NCI-H446 (cell line): ENCODE measurements at regions not wholly inside any gene's neighbourhood (a gene's known extent, or its start where the extent isn't known, plus 50 kb on each side); places are given as distances from the start of the nearest gene placed in this dataset.
A peak's percentile ranks its signal among the peaks of the same experiment; 100 is the strongest.
"Not testable (repeated sequence)": the region's sequence is repeated elsewhere in the genome, so short reads cannot be mapped to it uniquely, and the experiment has no call there.

ENCODE experiments used
- DNase-seq, 2 experiments: peaks; one replicate each; lab custom pipeline; 2025; lab: John Stamatoyannopoulos, UW

DNA sequence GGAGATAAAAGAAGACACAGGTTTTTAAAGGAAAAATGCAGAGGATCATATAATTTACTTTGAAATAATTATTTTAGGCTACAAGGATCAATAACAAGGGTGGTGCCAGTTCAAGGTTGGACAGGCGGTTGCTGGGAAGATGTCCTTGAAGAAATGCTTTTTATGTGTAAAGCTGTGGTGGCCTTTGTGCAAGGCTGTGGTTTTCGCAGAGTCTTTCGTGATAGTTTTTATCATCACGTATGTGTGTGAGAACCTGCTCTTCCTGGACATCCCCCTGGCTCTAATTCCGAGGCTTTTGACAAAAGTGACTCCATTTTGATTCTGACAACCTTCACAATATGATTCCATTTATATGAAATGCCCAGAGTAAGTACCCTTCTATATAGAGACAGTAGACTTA is 85.8 kb upstream of the COG2 start:
- no peak for DNase-seq

DNA sequence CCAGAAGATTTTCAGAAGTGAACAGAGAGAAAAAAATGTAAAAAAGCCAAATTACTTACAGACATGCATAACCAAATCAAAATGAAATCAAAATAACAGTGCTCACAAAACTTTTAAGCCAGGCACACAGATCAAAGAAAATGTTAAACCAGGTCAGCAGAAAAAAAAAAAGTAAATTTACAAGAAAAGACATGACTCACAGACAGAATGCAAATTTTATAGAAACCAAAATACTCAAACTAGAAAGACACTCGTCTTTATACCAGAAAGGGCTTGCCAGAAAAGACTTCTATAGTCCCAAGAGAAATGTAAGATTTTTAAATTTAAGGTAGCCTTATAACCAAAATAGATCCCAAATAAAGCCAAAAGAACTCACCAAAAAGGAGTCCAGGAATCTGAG is 86.5 kb upstream of the COG2 start:
- no peak for DNase-seq

DNA sequence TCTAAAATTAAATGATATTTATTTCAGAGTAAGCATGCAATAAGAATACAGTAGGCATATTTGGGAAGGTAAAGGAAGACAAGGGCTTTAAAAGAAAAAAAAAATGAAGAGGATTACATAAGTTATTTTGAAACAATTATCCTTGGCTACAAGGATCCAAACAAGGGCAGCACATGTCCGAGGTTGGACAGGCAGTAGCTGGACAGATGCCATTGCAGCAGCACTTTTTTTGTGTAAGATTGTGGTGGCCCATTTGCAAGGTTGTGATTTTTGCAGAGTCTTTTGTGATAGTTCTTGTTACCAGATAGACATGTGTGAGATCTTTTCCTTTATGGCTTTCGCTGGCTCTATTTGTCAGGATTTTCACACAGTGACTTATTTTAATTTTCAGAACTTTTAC is 89.4 kb upstream of the COG2 start:
- DNase-seq = no peak

DNA sequence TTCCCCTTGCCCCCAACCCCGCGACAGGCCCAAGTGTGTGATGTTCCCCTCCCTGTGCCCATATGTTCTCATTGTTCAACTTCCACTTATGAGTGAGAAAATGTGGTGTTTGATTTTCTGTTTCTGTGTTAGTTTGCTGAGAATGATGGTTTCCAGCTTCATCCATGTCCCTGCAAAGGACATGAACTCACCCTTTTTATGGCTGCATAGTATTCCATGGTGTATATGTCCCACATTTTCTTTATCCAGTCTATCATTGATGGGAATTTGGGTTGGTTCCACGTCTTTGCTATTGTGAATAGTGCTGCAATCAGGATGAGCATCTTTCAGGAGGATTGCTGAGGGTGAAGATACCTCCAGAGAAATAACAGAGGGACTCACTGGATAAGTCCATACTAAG is 91.3 kb upstream of the COG2 start:
- DNase-seq = not testable (repeated sequence)

DNA sequence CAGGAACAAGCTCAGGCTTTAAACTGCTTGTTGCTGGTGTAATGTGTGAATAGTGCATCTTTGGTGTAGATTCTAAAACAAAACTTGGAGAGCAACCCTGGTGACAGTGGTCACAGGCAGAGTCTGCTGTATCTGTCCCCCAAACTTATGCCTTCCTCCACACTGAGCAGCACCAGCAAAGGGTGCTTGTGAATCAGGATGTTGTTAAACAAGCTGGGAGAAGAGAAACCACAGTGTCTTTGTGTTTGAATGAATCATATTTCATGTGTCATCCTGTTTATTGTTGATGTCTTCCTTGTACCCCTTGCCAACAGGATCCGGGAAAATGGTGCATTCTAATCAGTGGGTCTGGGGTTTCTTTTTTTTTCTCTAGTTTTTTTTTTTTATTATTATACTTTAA is 91.9 kb upstream of the COG2 start:
- no peak for DNase-seq

DNA sequence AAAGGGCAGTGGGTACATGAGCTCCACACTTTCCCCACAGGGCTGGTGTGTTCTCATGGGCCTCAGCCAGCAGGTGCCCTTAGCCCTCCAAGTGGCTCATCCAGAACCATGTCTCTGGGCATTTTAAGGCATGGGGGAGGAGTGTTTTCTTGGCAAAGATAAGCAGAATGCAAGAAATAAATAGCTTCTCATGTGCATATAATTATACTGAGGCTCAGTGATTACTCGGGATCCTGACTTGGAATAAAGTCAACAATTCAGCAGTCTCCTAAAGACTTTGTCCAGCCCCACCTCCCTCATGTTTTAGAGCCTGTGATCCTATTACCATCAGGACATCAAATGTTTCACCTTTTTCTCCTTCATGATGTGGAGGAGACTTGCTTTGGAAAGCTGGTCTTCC is 92.7 kb upstream of the COG2 start:
- peak in 1 of 2 experiments; percentile 24 for DNase-seq

DNA sequence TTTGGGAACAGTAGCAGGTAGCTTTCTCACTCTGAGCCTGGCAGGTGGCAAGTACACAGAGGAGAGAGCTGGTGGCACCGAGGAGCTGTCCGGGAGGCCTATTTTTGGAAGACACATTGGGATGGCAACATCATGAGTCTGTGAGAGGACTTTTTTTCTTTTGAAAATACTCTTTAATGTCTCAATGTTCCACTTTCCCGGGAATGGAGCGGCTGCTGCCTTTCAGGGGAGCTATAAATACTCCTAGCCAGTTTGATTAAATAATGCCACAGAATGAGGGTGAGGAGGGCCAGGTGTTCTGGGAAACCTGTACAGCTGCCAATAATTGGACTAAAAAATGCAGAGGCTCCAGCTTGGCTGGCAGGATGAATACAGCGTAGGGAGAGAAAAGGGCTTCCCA is 93.3 kb upstream of the COG2 start:
- no peak for DNase-seq

DNA sequence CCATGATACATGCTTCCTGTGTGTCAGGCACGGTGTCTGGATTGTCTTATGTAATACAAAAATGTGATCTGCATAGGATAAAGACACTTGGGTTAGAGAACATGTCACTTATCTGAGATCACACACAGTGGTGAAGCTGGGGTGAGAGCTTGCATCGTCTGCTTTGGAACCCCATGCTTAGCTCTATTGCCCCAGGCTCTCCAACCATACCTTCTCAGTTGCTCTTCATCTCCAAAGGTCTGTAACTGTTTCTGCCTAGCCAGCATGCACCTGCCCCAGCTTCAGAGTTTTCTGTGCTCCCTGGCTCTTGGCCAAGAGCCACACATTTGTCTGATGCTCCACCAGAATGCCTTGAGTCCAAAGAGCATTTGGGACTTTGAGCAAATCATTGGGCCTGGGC is 93.9 kb upstream of the COG2 start:
- peak in 1 of 2 experiments; percentile 13 for DNase-seq

DNA sequence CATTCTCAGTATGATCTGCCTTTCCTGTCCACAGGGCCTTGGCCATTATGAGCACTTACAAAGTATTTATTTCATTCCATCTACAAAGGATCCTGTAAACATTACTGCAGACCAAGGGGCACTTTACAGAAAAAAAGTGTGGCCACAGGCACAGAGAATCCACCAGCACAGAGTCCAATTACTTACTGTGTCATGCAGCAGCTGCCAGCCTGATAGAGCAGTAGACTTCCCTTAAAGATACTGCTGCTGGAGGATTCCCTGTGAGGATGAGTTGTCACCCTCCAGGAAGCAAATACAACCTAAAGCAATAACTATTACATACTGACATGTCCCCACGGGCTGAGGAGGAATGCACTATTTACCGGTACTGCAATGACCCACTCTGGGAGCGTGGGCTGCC is 97.1 kb upstream of the COG2 start:
- no peak for DNase-seq

DNA sequence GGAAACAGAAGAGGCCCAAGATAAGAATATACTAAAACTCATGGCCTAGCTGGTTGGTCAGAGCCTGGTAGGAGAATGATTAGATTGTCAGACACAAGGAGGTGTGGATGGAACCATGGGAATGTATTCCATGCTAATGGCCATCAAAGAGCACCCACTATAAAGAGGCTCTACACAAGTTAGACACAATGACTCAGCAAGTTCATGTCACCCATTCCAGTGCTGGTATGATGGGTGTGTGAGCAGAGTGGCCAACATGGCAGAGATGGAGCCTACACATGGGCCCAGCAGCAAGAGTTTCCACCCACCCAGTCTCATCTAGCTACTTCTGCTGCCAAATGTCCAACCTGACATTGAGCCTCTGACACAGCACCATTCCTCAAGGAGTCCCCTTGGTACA is 97.5 kb upstream of the COG2 start:
- no peak for DNase-seq

DNA sequence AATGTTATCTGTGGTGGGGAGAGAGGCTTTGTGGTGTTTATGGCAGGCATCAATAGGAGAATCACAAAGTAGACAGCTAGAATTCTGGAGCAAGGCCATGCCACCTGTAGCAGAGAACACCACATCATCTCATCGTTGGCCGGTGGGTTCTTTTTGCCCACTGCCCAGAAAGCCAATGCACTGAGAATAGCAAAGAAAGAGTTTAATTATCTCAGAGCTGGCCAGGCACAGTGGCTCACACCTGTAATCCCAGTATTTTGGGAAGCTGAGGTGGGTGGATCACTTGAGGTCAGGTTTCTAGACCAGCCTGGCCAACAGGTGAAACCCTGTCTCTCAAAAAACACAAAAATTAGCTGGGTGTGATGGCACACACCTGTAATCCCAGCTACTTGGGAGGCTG is 99.2 kb upstream of the COG2 start:
- DNase-seq = no peak

DNA sequence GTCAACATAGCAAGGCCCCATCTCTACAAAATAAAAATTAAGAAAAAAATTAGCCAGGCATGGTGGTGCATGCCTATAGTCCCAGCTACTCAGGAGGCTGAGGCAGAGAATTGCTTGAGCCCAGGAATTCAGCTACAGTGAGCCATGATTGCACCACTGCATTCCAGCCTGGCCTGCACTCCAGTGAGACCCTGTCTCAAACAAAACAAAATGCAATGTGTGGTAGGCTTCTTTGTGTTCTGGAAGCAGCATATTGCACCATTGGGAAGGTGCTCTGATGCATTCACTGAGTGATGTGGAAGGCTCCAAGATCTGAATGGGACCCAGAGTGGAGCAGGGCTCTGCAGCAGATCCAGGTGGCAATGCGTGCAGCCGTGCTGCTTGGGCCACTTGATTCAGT is 99.6 kb upstream of the COG2 start:
- DNase-seq = no peak

DNA sequence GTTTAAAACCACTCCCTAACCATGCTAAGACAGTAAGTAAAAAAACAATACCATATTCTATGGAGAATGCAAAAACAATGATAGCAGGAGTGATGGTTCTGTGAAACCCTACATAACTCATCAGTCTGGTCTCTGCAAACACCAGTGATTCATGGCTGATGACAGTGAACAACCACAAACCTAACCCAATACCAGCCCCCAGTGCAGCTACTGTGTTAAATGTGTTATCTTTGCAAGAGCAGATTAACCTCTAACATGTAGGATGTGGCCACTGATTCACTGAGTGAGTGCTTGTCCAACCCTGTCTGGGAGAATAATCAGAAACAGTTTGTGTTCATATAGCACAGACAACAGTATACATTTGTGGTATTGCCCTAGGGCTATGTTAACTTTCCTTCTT is 100.2 kb upstream of the COG2 start:
- DNase-seq = no peak

DNA sequence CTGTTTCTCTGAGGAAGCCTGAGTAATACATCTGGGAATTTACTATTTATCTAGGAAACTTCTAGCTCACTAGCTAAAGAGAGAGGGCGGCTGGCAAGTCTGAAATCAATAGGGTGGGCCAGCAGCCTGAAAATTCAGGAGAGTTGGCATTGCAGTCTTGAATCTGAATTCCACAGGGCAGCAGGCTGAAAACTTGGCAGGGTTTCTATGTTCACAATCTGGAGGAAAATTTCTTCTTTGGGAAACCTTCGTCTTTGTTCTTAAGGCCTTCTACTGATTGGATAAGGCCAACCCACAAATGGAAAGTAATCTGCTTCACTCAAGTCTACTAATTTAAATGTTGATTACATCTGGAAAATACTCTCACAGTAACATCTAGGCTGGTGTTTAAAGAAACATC is 101.0 kb upstream of the COG2 start:
- DNase-seq = peak; percentile 53 to 88

DNA sequence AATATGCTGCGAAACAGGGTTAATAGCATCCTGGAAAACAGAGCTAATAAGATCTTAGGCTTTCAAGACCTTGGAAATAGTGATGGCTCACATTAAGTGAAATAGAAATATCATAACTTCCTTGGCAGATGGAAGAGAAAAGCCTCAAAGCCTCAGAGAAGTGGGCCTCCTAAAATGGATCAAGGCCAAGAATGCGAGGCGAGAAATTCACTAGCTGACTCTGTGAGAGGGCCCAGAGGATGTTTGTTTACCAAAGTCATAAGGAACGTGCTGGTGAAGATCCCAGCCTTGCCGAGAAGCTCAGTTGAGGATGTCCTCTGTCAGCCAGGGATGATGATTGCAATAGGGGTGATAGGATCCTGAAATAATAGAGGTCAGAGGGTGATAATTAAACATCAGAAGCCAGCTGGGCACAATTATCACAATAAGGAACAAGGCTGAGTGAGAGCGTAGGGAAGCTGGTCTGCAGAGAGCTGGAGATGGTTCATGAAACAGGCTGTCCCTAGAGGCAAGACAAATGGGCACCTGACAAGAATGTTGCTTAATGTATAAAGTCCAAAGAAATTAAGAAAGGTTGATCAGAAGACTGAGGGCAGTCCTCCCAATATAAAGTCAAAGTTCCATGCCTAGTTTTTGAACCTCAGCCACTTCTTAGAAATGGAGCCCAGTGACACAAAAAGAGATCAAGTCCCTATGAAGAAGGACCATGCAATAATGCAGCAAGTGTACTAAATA is 101.7 kb upstream of the COG2 start:
- peak; percentile 16 to 83 for DNase-seq

DNA sequence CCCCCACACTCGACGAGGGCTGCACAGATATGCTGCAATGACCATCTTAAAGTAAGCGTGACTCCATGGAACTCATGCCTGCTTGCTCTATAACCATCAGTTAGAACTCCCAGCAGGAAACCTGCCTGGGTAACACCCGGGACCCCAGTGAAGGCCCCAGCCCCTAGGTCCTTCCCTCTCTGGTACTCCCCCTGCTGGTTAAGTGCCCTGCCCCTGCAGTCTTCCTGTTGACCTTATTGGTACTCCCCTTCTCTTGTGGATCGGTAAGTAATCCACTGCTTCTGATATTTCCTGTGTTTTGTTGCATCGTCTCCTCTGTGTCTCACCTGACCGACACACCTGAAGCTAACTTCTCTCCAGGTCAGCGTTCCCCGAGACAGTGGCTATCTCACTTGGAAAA is 104.8 kb upstream of the COG2 start:
- no peak for DNase-seq

DNA sequence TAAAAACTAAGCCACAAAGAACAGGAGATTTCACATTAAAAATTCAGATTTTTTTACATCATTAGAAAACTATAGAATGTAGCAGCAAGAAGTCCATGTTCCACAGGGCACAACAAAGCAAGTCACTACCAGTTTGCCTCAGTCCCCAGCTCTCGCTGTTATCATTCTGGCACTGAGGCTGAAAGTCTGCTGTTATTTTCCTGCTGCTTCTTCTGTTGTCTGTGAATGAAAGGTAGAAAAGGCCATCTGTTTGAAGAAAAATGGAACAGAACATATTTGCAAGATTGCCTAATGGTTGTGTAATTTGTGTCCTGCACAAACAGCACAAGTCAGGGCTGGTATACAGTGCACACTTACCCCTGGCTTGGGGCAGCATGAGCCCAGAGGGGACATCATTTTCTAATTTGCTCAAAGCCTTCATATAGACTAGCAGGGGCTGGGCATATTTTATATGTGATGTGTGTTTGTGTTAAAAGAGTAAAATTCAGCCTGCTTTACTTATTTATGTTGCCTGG is 105.6 kb upstream of the COG2 start:
- DNase-seq = peak in 1 of 2 experiments; percentile 19

DNA sequence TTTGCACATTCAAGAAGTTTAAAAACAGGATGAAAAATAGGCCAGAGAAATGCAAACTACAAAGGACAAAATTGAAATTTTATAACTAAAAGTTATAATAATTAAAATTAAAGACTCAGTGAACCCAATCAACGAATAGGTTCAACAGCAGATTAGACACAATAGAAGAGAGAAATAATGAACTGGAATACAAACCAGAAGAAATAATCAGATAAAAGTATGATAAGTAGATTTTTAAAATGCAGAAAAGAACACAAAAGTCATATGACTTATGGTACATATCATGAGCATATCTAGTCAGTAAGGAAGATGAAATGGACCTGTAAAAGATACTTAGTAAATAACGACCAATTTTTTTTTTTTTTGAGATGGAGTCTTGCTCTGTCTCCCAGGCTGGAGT is 108.1 kb upstream of the COG2 start:
- no peak for DNase-seq

DNA sequence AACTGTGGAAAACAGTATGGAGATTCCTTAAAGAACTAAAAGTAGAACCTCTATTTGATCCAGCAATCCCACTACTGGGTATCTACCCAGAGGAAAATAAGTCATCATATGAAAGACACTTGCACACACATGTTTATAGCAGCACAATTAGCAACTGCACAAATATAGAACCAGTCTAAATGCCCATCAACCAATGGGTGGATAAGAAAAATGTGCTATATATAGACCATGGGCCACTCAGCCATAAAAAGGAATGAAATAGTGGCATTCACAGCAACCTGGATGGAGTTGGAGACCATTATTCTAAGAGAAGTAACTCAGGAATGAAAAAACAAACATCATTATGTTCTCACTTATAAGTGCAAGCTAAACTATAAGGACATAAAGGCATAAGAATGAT is 105.0 kb upstream of the PGBD5 start:
- DNase-seq = no peak

DNA sequence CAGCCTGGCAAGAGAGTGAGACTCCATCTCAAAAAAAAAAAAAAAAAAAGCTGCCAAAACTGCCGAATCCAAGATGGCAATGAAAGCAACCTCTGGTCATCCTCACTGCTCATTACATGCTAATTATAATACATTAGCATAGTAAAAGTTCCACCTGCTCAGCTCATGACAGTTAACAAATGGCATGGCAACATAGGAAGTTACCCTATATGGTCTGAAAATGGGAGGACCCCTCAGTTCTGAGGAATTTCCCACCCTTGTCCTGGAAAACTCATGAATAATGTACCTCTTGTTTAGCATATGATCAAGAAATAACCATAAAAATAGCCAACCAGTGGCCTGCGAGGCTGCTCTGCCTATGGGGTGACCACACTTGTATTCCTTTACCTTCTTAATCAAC is 93.1 kb upstream of the PGBD5 start:
- no peak for DNase-seq

DNA sequence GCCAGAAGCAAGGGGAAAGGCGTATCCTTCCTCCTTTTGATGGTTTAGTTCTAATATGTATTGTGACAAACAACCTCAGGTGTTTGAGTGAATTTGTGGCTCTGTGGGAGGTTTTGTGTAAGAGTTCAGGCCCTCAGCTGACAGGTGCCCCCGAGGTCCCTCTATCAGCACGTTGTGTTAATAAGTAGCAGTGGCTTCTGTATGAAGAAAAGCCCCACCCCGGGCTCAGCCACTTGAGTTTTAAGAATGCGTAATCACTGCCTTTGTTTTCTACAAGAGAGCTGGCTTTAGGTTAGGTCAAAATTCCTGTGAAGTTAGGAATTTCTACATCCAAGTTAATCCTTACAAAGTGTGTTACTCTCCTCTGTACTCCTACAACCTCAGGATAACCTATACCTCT is 92.4 kb upstream of the PGBD5 start:
- no peak for DNase-seq

DNA sequence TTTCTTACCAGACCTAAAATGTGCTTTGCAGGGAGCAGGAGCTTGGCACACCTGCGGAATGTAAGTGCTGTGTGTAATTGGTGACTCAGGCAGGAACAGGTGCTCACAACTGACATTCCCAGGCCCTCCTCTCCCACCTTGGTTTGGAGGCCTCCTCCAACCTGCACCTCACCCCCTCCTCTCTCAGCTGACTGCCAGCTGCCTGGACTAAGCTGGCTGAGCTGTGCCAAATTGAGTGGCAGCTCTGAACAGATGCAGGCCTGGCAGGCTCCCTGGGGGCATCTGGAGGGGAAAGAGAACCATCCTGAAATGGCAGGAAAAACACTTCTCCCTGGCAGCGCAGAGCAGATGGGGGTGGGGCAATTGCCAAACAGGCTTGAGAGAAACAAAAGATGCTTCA is 91.7 kb upstream of the PGBD5 start:
- DNase-seq = peak; percentile 85 to 93

DNA sequence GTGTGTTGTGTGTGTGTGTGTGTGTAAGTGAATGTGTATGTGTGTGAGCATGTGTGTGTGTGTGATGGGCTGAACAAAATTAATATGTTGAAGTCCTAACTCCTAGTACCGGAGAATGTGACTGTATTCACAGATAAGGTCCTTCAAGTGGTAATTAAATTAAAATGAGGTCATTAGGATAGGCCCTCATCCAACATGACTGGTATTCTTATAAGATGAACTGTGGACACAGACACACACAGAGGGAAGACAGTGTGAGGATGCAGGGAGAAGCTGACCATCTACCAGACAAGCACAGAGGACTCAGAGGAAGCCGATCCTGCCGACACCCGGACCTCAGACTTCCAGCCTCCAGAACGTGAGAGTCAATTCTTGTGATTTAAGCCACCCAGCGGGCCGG is 91.2 kb upstream of the PGBD5 start:
- no peak for DNase-seq

DNA sequence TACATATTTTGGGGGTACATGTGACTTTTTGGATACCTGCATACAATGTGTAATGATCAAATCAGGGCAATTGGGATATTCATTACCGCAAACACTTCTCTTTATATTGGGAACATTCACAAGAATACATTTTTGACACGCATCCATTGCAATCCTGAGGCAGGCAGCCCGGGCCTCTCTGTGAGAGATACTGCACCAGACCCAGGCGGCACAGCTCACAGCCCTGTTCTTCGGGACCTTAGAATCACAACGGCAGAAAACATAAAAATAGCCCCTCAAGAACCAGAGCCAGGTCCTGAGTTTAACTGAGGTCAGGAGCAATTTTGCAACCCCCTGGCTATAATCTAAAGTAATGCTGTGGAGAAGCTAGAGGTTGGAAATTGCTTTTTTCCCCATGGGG is 90.8 kb upstream of the PGBD5 start:
- DNase-seq = no peak
